DMS53 treated with DMSO at 0.1 percent for 48 hours (cell line): ENCODE measurements at regions not wholly inside any gene's neighbourhood (a gene's known extent, or its start where the extent isn't known, plus 50 kb on each side); places are given as distances from the start of the nearest gene placed in this dataset.
A peak's percentile ranks its signal among the peaks of the same experiment; 100 is the strongest.

ENCODE experiments used
- DNase-seq: peaks from one replicate; lab custom pipeline; 2025; ENCODE audit not compliant: unreplicated experiment; lab: John Stamatoyannopoulos, UW

- no peak for DNase-seq
Observed at GRCh38 chr1:199383793-199384192, 643.7 kb upstream of the NR5A2 start.

- no peak for DNase-seq
Observed at GRCh38 chr1:199394856-199395255, 632.7 kb upstream of the NR5A2 start.

- no peak for DNase-seq
Observed at GRCh38 chr1:199396456-199396855, 631.1 kb upstream of the NR5A2 start.

- no peak for DNase-seq
Observed at GRCh38 chr1:199399996-199400724, 627.4 kb upstream of the NR5A2 start.

- no peak for DNase-seq
Observed at GRCh38 chr1:199403531-199404116, 623.9 kb upstream of the NR5A2 start.

GRCh38 chr1:199404191-199404590 lies 623.3 kb upstream of the NR5A2 start:
- no peak for DNase-seq

GRCh38 chr1:199404976-199405375 lies 622.5 kb upstream of the NR5A2 start:
- no peak for DNase-seq

- no peak for DNase-seq
Observed at GRCh38 chr1:199405634-199406196, 621.8 kb upstream of the NR5A2 start.

- DNase-seq, result no peak
Observed at GRCh38 chr1:199410462-199410861, 617.0 kb upstream of the NR5A2 start.

- DNase-seq, result no peak
Observed at GRCh38 chr1:199411506-199411905, 616.0 kb upstream of the NR5A2 start.

- peak; percentile 22 for DNase-seq
Observed at GRCh38 chr1:199422206-199422605, 605.3 kb upstream of the NR5A2 start.

GRCh38 chr1:199447906-199448305 lies 579.6 kb upstream of the NR5A2 start:
- no peak for DNase-seq

- DNase-seq, result no peak
Observed at GRCh38 chr1:199448646-199449045, 578.9 kb upstream of the NR5A2 start.

- no peak for DNase-seq
Observed at GRCh38 chr1:199449221-199449620, 578.3 kb upstream of the NR5A2 start.

GRCh38 chr1:199449681-199450080 lies 577.8 kb upstream of the NR5A2 start:
- no peak for DNase-seq

- DNase-seq, result no peak
Observed at GRCh38 chr1:199452627-199453026, 574.9 kb upstream of the NR5A2 start.

- no peak for DNase-seq
Observed at GRCh38 chr1:199453723-199454122, 573.8 kb upstream of the NR5A2 start.

- DNase-seq, result no peak
Observed at GRCh38 chr1:199460933-199461332, 566.6 kb upstream of the NR5A2 start.

GRCh38 chr1:199463521-199464127 lies 563.9 kb upstream of the NR5A2 start:
- DNase-seq, result peak; percentile 60

GRCh38 chr1:199466961-199467360 lies 560.5 kb upstream of the NR5A2 start:
- DNase-seq, result no peak

- no peak for DNase-seq
Observed at GRCh38 chr1:199472018-199472417, 555.5 kb upstream of the NR5A2 start.

GRCh38 chr1:199472978-199473377 lies 554.5 kb upstream of the NR5A2 start:
- DNase-seq, result no peak
